ENCODE measurements at regions not wholly inside any gene's neighbourhood (a gene's known extent, or its start where the extent isn't known, plus 50 kb on each side); places are given as distances from the start of the nearest gene placed in this dataset.
A peak's percentile ranks its signal among the peaks of the same experiment; 100 is the strongest.

DNA sequence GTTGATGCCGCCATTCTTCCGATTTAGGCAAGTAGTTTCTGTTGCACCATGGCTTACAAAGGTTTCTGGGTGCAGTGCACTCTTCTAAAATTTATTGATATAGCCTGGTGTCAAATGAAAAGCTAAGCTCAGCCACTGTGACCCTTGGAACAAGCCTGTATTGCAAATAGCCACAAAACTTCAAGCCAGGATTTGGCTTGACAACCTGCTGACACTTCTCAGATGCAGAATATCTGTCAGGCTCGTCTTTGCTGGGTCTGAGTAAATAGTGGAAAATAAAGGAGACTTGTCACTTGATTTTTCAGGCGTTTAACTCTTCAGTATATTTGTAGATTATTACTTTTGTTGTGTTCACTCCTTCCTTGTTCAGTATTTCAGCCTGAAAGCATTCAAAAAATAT lies 871.8 kb downstream of the OTOL1 start:
- TF ChIP-seq CTCF (IDR thresholded peaks at IDR 0.05) (no peak), EZH2phosphoT487 (IDR thresholded peaks at IDR 0.05) (no peak), EZH2 (IDR thresholded peaks at IDR 0.05) (no peak)
- Mint-ChIP-seq H3K9me3 (no peaks in the 10 kb centered on the region), H3K36me3 (no peaks in the 10 kb centered on the region), H3K27me3 (ENCODE audit: insufficient read depth, low read depth) (peaks cover 2% of the 10 kb centered on the region), H3K27ac (no peak overlapping the region), H3K4me1 (no peaks in the 10 kb centered on the region), H3K4me3 (no peak overlapping the region)
- Histone ChIP-seq H3K9ac (no peak overlapping the region), H3K9me3 (ENCODE audit: low read depth) (no peaks in the 10 kb centered on the region), H3F3A (ENCODE audit: low read depth) (no peaks in the 10 kb centered on the region), H3K36me3 (no peaks in the 10 kb centered on the region), H3K79me2 (ENCODE audit: low read depth) (no peaks in the 10 kb centered on the region), H3K4me2 (no peak overlapping the region), H3K4me1 (no peaks in the 10 kb centered on the region), H2AFZ (replicated peaks) (no peak overlapping the region), H3K4me3 (no peak overlapping the region), H3K27ac (no peak overlapping the region), H3K27me3 (no peaks in the 10 kb centered on the region), H4K20me1 (ENCODE audit: low read depth) (no peaks in the 10 kb centered on the region)
- no peak for DNase-seq (ENCODE audit: low spot score)

DNA sequence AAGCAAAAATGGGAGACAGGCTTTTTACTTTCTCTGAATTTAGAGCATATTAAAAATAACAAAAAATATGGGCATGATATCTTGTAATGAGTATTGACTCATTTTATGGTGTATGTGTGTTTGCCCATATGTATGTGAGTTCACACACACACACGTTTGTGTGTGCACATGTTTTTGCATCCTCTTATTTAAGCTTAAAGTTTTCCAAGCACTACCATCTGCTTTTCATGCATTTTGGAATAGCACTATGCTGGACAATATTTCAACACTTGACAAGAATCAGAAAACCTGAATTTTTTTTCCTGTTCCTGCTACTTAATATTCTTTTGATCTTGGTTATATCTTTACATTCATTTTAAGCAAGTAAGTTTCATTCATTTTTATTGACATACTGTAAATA lies 872.7 kb downstream of the OTOL1 start:
- Mint-ChIP-seq H3K27ac (no peak overlapping the region), H3K27me3 (ENCODE audit: insufficient read depth, low read depth) (peaks cover 2% of the 10 kb centered on the region), H3K4me3 (no peak overlapping the region), H3K36me3 (no peaks in the 10 kb centered on the region), H3K4me1 (no peaks in the 10 kb centered on the region), H3K9me3 (no peaks in the 10 kb centered on the region)
- Histone ChIP-seq H2AFZ (replicated peaks) (no peak overlapping the region), H3K27ac (no peak overlapping the region), H3K4me3 (no peak overlapping the region), H3K79me2 (ENCODE audit: low read depth) (no peaks in the 10 kb centered on the region), H3K36me3 (no peaks in the 10 kb centered on the region), H3K27me3 (no peaks in the 10 kb centered on the region), H3K9ac (no peak overlapping the region), H3F3A (ENCODE audit: low read depth) (no peaks in the 10 kb centered on the region), H4K20me1 (ENCODE audit: low read depth) (no peaks in the 10 kb centered on the region), H3K9me3 (ENCODE audit: low read depth) (no peaks in the 10 kb centered on the region), H3K4me2 (no peak overlapping the region), H3K4me1 (no peaks in the 10 kb centered on the region)
- DNase-seq (ENCODE audit: low spot score) = no peak
- TF ChIP-seq EZH2phosphoT487 (IDR thresholded peaks at IDR 0.05) (no peak), CTCF (IDR thresholded peaks at IDR 0.05) (no peak), EZH2 (IDR thresholded peaks at IDR 0.05) (no peak)

GRCh38 chr3:162370141-162370540 lies 873.5 kb downstream of the OTOL1 start:
- H3K27ac ChIP-seq = no peak overlapping the region
- no peak overlapping the region for H3K9ac ChIP-seq
- H3K4me2 ChIP-seq = no peak overlapping the region
- H3K79me2 ChIP-seq (ENCODE audit: low read depth) = no peaks in the 10 kb centered on the region
- no peak overlapping the region for H3K4me3 ChIP-seq
- H3F3A ChIP-seq (ENCODE audit: low read depth) = no peaks in the 10 kb centered on the region
- peaks cover 2% of the 10 kb centered on the region for H3K27me3 Mint-ChIP-seq (ENCODE audit: insufficient read depth, low read depth)
- H3K9me3 ChIP-seq (ENCODE audit: low read depth) = no peaks in the 10 kb centered on the region
- H3K27me3 ChIP-seq = no peaks in the 10 kb centered on the region
- no peak overlapping the region for H3K27ac Mint-ChIP-seq
- H3K36me3 ChIP-seq = no peaks in the 10 kb centered on the region
- peak; percentile 4 for DNase-seq (ENCODE audit: low spot score)
- H3K9me3 Mint-ChIP-seq = no peaks in the 10 kb centered on the region
- no peaks in the 10 kb centered on the region for H4K20me1 ChIP-seq (ENCODE audit: low read depth)
- TF ChIP-seq CTCF (IDR thresholded peaks at IDR 0.05) = no peak
- TF ChIP-seq EZH2 (IDR thresholded peaks at IDR 0.05) = no peak
- no peak for TF ChIP-seq EZH2phosphoT487 (IDR thresholded peaks at IDR 0.05)
- no peak overlapping the region for H3K4me3 Mint-ChIP-seq
- no peaks in the 10 kb centered on the region for H3K4me1 ChIP-seq
- H3K36me3 Mint-ChIP-seq = no peaks in the 10 kb centered on the region
- no peak overlapping the region for H2AFZ ChIP-seq (replicated peaks)
- H3K4me1 Mint-ChIP-seq = no peaks in the 10 kb centered on the region

DNA sequence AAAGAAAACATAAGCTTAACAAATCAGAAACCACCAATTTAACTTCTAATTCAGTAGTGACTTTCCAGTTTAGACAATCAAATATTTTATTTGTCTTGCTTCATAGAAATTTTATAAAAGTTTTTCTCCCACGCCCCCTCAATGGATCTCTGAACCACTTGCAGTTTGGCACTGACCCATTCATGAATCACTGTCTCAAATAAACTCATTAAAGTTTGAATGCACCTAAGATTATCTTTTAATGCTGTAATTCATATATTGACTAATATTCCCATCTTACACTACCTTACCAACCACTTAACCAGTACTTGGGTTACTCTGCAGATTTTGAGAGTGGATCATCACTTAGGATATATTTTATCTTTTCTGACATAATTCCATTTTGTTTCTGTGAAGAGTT lies 880.2 kb downstream of the OTOL1 start:
- H2AFZ ChIP-seq (replicated peaks) = no peak overlapping the region
- TF ChIP-seq EZH2phosphoT487 (IDR thresholded peaks at IDR 0.05) (no peak), CTCF (IDR thresholded peaks at IDR 0.05) (no peak), EZH2 (IDR thresholded peaks at IDR 0.05) (no peak)
- no peaks in the 10 kb centered on the region for H3K9me3 ChIP-seq (ENCODE audit: low read depth)
- no peak overlapping the region for H3K9ac ChIP-seq
- H3K4me1 ChIP-seq = no peaks in the 10 kb centered on the region
- Mint-ChIP-seq H3K36me3 (no peaks in the 10 kb centered on the region), H3K4me1 (no peaks in the 10 kb centered on the region), H3K9me3 (peaks cover 3% of the 10 kb centered on the region), H3K27ac (no peak overlapping the region), H3K4me3 (no peak overlapping the region), H3K27me3 (ENCODE audit: insufficient read depth, low read depth) (no peaks in the 10 kb centered on the region)
- no peak overlapping the region for H3K27ac ChIP-seq
- no peaks in the 10 kb centered on the region for H3K79me2 ChIP-seq (ENCODE audit: low read depth)
- no peaks in the 10 kb centered on the region for H3K36me3 ChIP-seq
- H4K20me1 ChIP-seq (ENCODE audit: low read depth) = no peaks in the 10 kb centered on the region
- no peak overlapping the region for H3K4me2 ChIP-seq
- H3K4me3 ChIP-seq = no peak overlapping the region
- no peaks in the 10 kb centered on the region for H3K27me3 ChIP-seq
- no peaks in the 10 kb centered on the region for H3F3A ChIP-seq (ENCODE audit: low read depth)
- DNase-seq (ENCODE audit: low spot score) = no peak
